ENCODE measurements at regions not wholly inside any gene's neighbourhood (a gene's known extent, or its start where the extent isn't known, plus 50 kb on each side); places are given as distances from the start of the nearest gene placed in this dataset.

GRCh38 chr13:100773429-100773828, 98.8 kb upstream of the TMTC4 start (continued):
- TF ChIP-seq HMGXB4 (CRISPR knock-in tag; IDR thresholded peaks at IDR 0.05) (no peak), KLF6 (CRISPR knock-in tag; IDR thresholded peaks at IDR 0.05; ENCODE audit: borderline replicate concordance) (no peak)

GRCh38 chr13:100767192-100767591, 92.6 kb upstream of the TMTC4 start:
- no peak overlapping the region for H3K9ac ChIP-seq (ENCODE audit: insufficient read depth in 1 of 2, low read depth in 2 of 2, low read length in 2 of 2)
- in situ Hi-C loops (cut with MboI) (no loop called here), intact Hi-C loops (cut with micrococcal nuclease) (no loop called here)
- ChIA-PET POLR2A (no interaction called here), CTCF (ENCODE audit: low intra/inter-chr PET ratio) (no interaction called here)
- H3K27me3 ChIP-seq (ENCODE audit: control insufficient read depth in 2 of 2, insufficient read depth in 2 of 2, low read length in 2 of 2), result no peaks in the 10 kb centered on the region; a peak in 1 of 5 replicates
- no peaks in the 10 kb centered on the region for H3K36me3 ChIP-seq (ENCODE audit: control insufficient read depth, insufficient read depth, low read length)
- no peaks in the 10 kb centered on the region for H3K9me1 ChIP-seq (ENCODE audit: control insufficient read depth, insufficient read depth, low read length)
- H3K79me2 ChIP-seq (ENCODE audit: control insufficient read depth, insufficient read depth, low read length), result no peaks in the 10 kb centered on the region
- FAIRE-seq (no peak), ATAC-seq (no peak), DNase-seq (ENCODE audit: extremely low read depth in 1 of 4, low spot score in 3 of 4) (no peak)
- no peaks in the 10 kb centered on the region for H3K4me1 ChIP-seq (replicated peaks in 1 of 2; ENCODE audit: control insufficient read depth in 2 of 2, insufficient read depth in 2 of 2, low read length in 2 of 2)
- H3K4me3 ChIP-seq, result no peak overlapping the region
- no peaks in the 10 kb centered on the region for H4K20me1 ChIP-seq (replicated peaks; ENCODE audit: control insufficient read depth, insufficient read depth, low read length)
- no peak overlapping the region for H2AFZ ChIP-seq (ENCODE audit: low read depth, low read length)
- H3K9me3 ChIP-seq (replicated peaks; ENCODE audit: control insufficient read depth, insufficient read depth, low read depth, low read length), result no peaks in the 10 kb centered on the region
- no TSS peak for BruUV-seq (replicated peaks)
- no peak overlapping the region for H3K4me2 ChIP-seq (ENCODE audit: insufficient read depth, low read length)
- no peak overlapping the region for H3K27ac ChIP-seq (ENCODE audit: extremely low read depth, low read depth, low read length)
- WGBS (ENCODE audit: insufficient coverage, low coverage, missing lambda C conversion rate), result 0% methylated on average over 1 of the region's 2 CpGs
- TF ChIP-seq NR1H2 (CRISPR knock-in tag; IDR thresholded peaks at IDR 0.05) (no peak), ZNF398 (CRISPR knock-in tag; IDR thresholded peaks at IDR 0.05) (no peak), SAFB (IDR thresholded peaks at IDR 0.05; ENCODE audit: borderline replicate concordance, low read depth, low read length) (no peak), PHB (CRISPR knock-in tag; IDR thresholded peaks at IDR 0.05) (no peak)
